ENCODE measurements at regions not wholly inside any gene's neighbourhood (a gene's known extent, or its start where the extent isn't known, plus 50 kb on each side); places are given as distances from the start of the nearest gene placed in this dataset.

DNA sequence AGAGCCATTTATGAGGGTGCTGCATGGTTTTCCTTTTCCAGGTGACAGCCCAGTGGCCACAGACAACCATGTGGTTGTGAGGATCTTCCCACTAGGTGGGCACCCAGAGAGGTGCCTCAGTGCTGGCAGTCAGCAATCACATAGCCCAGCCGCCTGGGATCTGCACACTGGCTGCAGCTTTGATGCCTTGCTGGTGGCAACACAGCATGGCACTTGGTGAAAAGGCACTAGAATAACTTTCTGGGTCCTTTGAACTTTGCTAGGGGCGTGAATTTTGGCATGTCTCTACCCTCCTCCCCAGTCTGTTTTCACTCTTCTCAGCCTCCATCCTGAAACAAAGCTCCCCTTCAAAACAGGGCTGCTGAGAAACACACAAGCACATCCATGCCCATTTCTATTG, 108.8 kb upstream of the RPL34 start:
- TF ChIP-seq, protein P1, sequence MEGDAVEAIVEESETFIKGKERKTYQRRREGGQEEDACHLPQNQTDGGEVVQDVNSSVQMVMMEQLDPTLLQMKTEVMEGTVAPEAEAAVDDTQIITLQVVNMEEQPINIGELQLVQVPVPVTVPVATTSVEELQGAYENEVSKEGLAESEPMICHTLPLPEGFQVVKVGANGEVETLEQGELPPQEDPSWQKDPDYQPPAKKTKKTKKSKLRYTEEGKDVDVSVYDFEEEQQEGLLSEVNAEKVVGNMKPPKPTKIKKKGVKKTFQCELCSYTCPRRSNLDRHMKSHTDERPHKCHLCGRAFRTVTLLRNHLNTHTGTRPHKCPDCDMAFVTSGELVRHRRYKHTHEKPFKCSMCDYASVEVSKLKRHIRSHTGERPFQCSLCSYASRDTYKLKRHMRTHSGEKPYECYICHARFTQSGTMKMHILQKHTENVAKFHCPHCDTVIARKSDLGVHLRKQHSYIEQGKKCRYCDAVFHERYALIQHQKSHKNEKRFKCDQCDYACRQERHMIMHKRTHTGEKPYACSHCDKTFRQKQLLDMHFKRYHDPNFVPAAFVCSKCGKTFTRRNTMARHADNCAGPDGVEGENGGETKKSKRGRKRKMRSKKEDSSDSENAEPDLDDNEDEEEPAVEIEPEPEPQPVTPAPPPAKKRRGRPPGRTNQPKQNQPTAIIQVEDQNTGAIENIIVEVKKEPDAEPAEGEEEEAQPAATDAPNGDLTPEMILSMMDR (IDR thresholded peaks at IDR 0.05; ENCODE audit: insufficient read depth, low read length, poor library complexity, severe bottlenecking) = no peak
- TF ChIP-seq EZH2phosphoT487 (conservative IDR thresholded peaks at IDR 0.05; ENCODE audit: low read length) = no peak

All from SU-DHL-6 (cell line).